NCI-H524 (cell line): ENCODE measurements at regions not wholly inside any gene's neighbourhood (a gene's known extent, or its start where the extent isn't known, plus 50 kb on each side); places are given as distances from the start of the nearest gene placed in this dataset.
"Not testable (repeated sequence)": the region's sequence is repeated elsewhere in the genome, so short reads cannot be mapped to it uniquely, and the experiment has no call there.

ENCODE experiments used
- DNase-seq, 2 experiments: peaks; one replicate each; lab custom pipeline; 2025; lab: John Stamatoyannopoulos, UW

GRCh38 chr6:63441266-63441956 lies 121.6 kb upstream of the LGSN start:
- peak in 1 of 2 experiments; percentile 19 for DNase-seq

- no peak for DNase-seq
Measured at GRCh38 chr6:63442870-63443269, 123.1 kb upstream of the LGSN start.

DNA sequence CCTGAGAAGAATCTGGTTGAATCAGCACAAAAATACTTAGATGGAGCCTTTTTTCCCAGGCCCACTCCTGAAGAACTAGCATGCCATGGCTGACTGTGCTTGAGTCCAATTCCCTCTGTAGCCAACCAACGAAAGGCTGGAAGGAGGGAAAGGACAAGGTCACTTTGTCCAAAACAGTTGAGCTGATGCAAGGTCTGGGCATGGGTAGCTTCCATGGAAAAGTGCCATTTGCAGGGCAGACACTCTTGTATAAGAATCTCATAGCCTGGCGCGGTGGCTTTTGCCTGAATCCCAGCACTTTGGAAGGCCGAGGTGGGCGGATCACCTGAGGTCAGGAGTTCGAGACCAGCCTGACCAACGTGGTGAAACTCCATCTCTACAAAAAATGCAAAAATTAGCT lies 125.0 kb upstream of the LGSN start:
- DNase-seq, result no peak

DNA sequence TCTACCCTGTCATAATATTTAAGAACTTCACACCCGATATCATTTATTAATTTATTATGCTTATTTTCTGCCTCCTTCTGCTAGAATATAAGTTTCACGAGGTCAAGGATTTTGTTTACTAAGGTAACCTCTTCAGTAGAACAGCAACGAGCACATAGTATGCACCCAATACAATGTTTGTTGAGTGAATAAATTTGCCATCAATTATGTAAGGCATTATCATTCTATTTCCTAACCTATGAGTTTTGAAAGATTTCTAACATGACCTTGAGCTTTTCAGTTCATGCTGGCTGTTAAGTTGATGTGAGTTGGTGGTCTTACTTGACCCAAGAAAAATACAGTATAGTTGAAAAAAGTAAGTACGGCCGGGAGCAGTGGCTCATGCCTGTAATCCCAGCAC lies 125.9 kb upstream of the LOC128125822 start:
- no peak for DNase-seq

- no peak for DNase-seq
Measured at GRCh38 chr6:63447134-63447533, 125.1 kb upstream of the LOC128125822 start.

DNA sequence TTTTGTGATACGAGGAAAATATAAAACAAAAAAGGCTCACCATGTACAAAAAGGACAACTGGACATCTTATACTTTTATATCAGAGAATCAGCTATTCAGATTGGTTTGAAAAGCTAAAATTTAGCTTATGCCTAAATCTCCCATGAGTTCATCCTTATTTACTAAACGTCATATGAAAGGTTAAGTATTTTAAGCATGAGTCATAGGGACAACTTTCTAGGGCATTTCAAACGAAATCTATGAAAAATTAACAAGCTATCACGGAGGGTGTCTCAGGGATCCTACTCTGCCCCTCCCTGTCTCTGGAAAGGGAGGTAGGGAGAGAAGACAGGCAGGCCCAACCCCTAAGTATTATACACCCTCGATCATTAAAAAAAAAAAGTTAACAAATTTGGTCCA lies 124.1 kb upstream of the LOC128125822 start:
- no peak for DNase-seq

GRCh38 chr6:63449714-63450113 lies 122.6 kb upstream of the LOC128125822 start:
- DNase-seq, result no peak

DNA sequence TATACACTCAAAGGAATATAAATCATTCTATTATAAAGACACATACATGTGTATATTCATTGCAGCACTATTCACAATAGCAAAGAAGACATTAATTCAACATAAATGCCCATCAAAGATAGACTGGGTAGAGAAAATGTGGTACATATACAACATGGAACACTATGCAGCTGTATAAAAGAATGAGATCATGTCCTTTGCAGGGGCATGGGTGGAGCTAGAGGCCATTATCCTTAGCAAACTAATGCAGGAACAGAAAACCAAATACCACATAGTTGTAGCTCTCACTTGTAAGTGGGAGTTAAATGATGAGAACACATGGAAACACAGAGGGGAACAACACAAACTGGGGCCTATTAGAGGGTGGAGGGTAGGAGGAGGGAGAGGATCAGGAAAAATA lies 121.0 kb upstream of the LOC128125822 start:
- DNase-seq, result no peak

- no peak for DNase-seq
Measured at GRCh38 chr6:63452125-63452524, 120.2 kb upstream of the LOC128125822 start.

DNA sequence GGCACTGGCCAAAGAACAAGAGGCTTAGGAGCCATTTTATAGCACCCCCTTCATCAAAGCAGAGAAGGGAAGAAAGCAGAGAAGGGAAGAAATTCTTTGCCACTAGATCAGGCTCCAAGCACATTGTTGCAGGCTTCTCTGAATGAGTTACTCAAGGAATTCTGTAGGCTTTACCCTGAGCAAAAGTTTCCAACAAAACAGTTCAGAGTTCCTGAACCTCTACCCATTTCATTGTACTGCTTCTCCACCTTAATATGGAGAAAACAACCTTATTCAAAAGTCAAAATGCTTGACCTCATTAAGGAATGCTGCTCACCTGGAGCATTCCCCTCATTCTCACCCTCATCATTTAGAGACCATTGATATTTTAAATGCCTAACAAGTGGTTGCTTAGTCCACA lies 115.5 kb upstream of the LOC128125822 start:
- DNase-seq, result no peak

DNA sequence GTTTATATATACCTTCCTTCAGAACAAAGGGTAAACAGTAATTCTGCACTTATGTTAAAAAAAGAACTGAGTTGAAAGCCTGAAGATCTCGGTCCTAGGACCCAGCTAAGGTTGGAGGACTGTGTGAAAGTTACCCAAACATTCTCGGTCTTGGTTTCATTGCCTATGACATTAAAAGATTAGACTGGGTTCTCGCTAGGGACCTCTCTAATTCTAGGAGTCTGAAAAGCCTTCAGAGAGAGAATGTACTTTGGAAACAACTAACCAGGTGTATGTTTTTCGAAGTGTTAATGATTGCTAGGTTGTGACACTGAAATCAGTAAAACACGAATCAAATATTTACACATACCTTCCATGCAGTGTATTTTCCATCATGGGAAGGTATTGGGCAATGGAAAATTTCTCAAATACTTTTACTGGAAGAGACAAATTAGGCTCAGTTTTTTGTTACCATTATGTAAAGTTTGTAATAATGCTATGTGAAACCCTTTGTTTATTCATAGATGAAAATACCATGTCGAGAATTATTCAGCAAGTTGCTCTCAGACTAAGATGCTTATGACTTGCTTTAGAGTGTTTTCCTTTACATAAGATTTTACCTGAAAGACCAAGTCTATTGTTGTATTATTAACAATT lies 113.7 kb upstream of the LOC128125822 start:
- no peak for DNase-seq

DNA sequence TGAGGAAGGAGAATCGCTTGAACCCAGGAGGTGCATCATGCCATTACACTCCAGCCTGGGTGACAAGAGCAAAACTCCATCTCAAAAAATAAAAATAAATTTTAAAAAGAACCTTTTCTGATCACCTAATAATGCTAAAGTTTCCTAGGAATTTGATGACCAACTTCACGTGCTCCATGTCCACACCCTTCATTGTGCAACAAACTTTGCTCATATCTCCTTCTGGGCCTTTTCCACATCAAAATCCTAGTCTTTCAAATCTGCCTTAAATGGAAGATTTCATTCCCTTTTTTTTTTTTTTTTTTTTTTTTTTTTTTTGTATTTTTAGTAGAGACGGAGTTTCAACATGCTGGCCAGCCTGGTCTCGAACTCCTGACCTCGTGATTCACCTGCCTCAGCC lies 112.5 kb upstream of the LOC128125822 start:
- no peak for DNase-seq

DNA sequence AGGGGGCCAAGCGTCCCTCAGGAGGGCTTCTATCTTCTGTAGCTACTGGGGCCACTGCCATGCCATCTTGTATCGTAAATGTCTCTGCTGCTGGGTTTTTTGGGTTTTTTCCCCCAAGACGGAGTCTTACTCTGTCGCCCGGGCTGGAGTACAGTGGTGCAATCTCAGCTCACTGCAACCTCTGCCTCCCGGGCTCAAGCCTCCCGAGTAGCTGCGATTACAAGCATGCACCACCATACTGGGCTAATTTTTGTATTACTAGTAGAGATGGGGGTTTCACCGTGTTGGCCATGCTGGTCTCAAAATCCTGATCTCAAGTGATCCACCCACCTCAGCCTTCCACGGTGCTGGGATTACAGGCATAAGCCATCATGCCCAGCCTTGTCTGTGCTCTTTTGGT lies 111.3 kb upstream of the LOC128125822 start:
- no peak for DNase-seq

DNA sequence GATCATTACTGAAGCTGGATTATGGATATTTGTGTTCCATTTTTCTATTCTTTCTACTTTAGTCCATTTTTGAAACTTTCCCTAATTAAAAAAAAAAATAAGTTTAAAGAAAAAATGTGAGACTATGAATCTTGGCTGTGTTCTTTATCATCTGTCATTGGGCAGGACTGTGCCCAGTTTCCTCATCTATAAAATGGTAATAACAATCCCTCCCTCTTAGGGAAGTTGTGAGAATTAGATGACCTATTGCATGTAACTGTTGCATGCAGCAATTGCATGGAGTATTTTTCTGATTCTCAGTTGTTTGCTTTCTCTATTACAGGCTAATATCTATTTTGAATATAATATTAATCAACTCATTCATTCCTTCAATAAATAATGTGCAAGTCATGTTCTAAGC lies 108.2 kb upstream of the LOC128125822 start:
- no peak for DNase-seq

DNA sequence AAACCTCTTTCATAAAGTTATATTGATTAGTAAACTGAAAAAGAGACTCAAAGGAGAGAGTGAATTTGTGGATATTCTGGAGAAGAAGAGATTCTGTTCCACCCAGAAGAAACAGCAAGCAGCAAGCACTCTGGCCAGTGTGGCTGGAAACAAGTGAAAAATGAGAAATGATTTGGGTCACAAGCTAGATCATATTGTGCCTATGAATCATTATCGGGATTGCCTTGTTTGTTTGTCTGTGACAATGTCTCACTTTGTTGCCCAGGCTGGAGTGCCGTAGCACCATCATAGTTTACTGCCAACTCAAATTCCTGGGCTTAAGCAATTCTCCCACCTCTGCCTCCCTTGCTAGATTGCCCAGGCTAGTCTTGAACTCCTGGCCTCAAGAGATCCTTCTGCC lies 106.5 kb upstream of the LOC128125822 start:
- DNase-seq, result no peak

DNA sequence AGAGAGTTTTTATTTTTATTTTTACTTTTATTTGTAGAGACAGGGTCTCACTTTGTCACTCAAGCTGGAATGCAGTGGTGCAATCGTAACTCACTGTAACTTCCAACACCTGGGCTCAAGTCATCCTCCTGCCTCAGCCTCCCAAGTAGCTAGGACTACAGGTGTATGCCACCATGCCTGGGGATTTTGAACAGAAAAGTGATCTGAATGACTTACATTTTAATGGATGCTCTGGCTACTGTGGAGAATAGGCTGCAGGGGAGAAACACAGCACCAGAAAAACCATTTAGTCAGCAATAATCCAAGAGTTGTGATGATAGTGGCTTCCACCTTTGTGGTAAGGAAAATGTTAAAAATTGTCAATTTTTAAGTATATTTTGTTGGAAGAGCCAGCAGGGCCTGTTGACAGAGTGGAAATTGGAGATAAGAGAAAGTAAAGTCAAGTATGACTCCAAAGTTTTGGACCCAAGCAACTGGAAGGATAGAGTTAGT lies 106.0 kb upstream of the LOC128125822 start:
- DNase-seq, result no peak

DNA sequence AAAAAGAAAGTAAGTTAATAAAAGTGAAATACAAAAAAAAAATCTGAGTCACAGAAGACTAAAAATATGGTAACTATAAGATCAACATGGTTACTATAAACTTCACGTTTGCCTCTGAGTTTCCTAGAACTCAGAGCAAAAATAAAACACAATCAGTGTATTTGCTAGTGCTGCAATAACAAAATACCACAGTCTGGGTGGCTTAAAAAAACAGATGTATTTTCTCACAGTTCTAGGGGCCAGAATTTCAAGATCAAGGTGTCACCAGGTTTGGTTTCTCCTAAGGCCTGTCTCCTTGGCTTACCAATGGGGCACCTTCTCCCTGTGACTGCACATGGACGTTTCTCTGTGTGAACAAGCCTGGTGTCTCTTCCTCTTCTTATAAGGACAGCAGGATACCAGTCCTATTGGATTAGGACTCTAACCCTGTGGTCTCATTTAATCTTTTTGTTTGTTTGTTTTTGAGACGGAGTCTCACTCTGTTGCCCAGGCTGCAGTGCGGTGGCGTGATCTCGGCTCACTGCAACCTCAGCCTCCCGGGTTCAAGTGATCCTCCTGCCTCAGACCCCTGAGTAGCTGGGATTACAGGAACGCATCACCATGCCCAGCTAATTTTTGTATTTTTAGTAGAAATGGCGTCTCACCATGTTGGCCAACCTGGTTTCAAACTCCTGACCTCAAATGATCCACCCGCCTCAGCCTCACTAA lies 104.9 kb upstream of the LOC128125822 start:
- DNase-seq, result no peak

DNA sequence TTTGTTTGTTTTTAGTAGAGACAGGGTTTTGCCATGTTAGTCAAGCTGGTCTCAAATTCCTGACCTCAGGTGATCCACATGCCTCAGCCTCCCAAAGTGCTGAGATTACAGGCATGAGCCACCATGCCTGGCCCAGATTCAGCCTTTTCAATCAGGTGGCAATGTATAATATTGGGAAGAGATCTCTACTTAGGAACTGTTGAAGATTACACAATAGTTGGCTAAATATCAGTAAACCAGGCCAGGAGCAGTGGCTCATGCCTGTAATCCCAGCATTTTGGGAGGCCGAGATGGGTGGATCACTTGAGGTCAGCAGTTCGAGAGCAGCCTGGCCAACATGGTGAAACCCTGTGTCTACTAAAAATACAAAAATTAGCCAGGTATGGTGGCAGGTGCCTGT lies 101.1 kb upstream of the LOC128125822 start:
- DNase-seq, result not testable (repeated sequence)

- DNase-seq, result no peak
Measured at GRCh38 chr6:63471654-63472053, 100.6 kb upstream of the LOC128125822 start.

- DNase-seq, result no peak
Measured at GRCh38 chr6:63475707-63476106, 96.6 kb upstream of the LOC128125822 start.

- peak; percentile 28 to 54 for DNase-seq
Measured at GRCh38 chr6:63476302-63476701, 96.0 kb upstream of the LOC128125822 start.

DNA sequence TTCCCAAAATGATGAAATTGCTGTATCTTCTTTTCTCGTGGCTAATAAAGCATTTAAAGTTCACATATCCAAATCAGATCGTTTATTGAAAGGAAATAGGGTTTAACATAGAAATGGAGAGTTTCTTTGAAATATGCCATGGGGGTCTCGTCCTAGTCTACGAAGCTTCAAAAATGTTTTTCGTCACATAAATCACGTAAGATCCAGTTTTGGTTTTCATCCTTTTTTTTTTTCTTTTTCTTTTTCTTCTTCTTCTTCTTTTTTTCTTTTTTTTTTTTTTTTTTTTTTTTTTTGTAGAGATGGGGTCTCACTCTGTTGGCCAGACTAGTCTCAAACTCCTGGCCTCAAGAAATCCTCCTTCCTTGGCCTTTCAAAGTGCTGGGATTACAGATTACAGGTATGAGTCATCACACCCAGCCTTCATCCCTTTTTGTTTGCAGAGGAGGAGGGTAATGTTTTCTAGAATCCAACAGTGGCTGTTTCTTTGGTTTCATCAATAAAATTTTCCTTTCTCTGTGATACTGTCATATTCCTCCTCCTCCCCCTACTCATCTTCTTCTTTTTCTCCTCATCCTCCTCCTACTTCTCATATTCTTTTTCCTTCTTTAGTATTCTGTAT lies 94.7 kb upstream of the LOC128125822 start:
- no peak for DNase-seq

DNA sequence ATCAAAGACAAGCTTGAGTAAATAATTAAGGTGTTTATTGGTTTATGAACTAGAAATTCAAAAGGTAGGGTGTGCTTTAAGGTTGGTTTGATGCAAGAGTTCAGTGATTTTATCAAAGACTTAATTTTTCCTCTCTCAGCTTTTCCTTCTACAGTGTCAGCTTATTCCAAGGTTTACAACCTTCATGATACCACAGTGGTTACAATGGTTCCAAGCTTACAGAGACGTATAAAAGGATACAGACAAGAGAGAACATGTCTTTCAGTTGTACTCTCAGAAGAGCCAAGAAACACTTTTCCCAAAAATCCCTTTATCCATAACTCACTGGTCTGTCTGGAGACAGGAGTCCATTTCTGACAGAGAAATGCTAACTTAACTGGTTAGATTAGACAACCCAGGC lies 93.5 kb upstream of the LOC128125822 start:
- no peak for DNase-seq
